Activated CD4-positive, alpha-beta T cell treated with anti-CD3 and anti-CD28 coated beads, Interleukin-2, amount 10 ng/mL, durations not matched to agents 7 days and 5 days (primary cell): ENCODE measurements at regions not wholly inside any gene's neighbourhood (a gene's known extent, or its start where the extent isn't known, plus 50 kb on each side); places are given as distances from the start of the nearest gene placed in this dataset.
"Not testable (repeated sequence)": the region's sequence is repeated elsewhere in the genome, so short reads cannot be mapped to it uniquely, and the experiment has no call there.

Source experiments
- CTCF ChIA-PET: fragments of 350-600 bp; sonication (Branson Sonifier 250); formaldehyde crosslinking; loops from one replicate; lab custom pipeline; 2021; ENCODE audit warnings: antibody characterized with exemption; lab: Charles Lee
- POLR2A ChIA-PET: fragments of 350-600 bp; sonication (Branson Sonifier 250); formaldehyde crosslinking; loops from one replicate; lab custom pipeline; 2021; ENCODE audit warnings: antibody characterized with exemption; lab: Charles Lee
- DNase-seq: peaks from one replicate; pipeline ENCODE4 v3.0.0-alpha.2; 2020
- H3K27ac Mint-ChIP-seq: one replicate; pipeline ENCODE4 v1.8.0; 2021; ENCODE audit warnings: mild to moderate bottlenecking, moderate library complexity, mixed read lengths
- H3K27me3 Mint-ChIP-seq: one replicate; pipeline ENCODE4 v1.8.0; 2021; ENCODE audit warnings: mixed read lengths
- H3K36me3 Mint-ChIP-seq: one replicate; pipeline ENCODE4 v1.8.0; 2021; ENCODE audit warnings: low read depth, mixed read lengths
- H3K4me1 Mint-ChIP-seq: one replicate; pipeline ENCODE4 v1.8.0; 2021; ENCODE audit warnings: mixed read lengths
- H3K4me3 Mint-ChIP-seq: one replicate; pipeline ENCODE4 v1.8.0; 2021; ENCODE audit warnings: mild to moderate bottlenecking, moderate library complexity, mixed read lengths
- H3K9me3 Mint-ChIP-seq: one replicate; pipeline ENCODE4 v1.8.0; 2021; ENCODE audit warnings: mixed read lengths

DNA sequence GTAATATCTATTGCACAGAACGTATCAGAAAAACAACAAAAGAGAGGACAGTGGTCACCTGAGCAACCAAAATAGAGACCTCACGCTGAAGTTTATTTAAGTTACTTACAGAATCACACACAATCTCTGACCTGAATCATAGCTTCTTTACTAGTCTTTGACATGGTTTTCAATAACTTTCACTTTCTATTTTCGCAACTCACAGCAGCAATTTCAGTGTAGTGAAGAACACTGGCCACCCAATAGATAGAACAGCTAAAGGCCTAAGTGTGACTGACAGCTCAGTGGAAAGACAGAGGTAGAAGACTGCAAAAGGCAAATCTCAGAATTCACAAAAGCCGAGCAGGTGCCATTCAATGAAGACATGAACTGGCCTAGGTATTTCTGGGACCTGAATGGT is 435.6 kb upstream of the CHRM3 start:
- no peaks in the 10 kb centered on the region for H3K27me3 Mint-ChIP-seq
- CTCF ChIA-PET = no interaction called here
- no peak for DNase-seq

DNA sequence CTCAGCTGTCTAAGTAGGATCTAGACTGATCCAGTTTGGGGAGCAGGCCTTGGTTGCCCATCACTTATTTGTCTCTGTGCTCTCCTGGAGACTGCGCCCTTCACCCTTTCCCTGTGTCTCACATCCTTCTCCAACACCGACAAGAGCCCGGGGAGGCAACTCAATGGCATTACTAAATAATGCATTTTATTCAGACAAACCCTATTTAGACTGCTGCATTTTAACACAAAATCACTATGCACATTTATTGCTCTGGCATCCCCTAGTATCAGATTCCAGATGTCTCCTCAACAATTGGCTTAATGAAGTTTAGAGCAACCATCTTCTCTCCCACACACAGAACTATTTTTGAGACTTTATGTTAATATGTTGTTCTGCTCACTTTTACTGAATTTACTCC is 436.4 kb upstream of the CHRM3 start:
- H3K4me3 Mint-ChIP-seq = no peak overlapping the region
- ChIA-PET CTCF (no interaction called here), POLR2A (no interaction called here)
- no peak overlapping the region for H3K27ac Mint-ChIP-seq
- no peaks in the 10 kb centered on the region for H3K36me3 Mint-ChIP-seq
- H3K9me3 Mint-ChIP-seq = no peaks in the 10 kb centered on the region
- H3K4me1 Mint-ChIP-seq = peaks cover 4% of the 10 kb centered on the region
- no peak for DNase-seq
- H3K27me3 Mint-ChIP-seq = no peaks in the 10 kb centered on the region

More for the DNA sequence above, 435.6 kb upstream of the CHRM3 start:
- no peak overlapping the region for H3K4me3 Mint-ChIP-seq
- POLR2A ChIA-PET = no interaction called here
- H3K9me3 Mint-ChIP-seq = no peaks in the 10 kb centered on the region
- H3K27ac Mint-ChIP-seq = no peak overlapping the region
- H3K36me3 Mint-ChIP-seq = no peaks in the 10 kb centered on the region
- H3K4me1 Mint-ChIP-seq = peaks cover 4% of the 10 kb centered on the region

DNA sequence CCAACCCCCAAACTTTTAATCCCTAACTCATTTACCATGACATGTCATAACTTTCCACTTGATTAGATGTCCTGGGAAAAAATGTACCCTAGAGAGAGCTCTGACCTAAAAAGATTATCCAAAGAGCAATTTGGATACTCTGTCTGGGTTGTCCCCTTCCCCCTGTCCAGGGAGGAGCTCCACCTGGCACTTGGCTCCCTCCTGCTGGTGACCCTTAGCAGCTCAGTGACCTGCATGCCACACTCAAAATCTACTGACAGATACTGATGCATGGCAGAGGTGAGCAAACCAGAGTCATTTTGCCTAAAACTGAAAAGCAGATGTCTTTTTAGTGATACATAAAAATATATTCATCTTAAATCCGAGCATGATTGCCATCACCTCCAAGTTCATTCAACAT is 442.3 kb upstream of the CHRM3 start:
- Mint-ChIP-seq H3K4me3 (no peak overlapping the region), H3K27me3 (no peaks in the 10 kb centered on the region), H3K27ac (no peak overlapping the region), H3K9me3 (peaks cover 4% of the 10 kb centered on the region), H3K4me1 (no peaks in the 10 kb centered on the region), H3K36me3 (no peaks in the 10 kb centered on the region)
- no peak for DNase-seq
- ChIA-PET POLR2A (no interaction called here), CTCF (interaction anchor here (0.6 kb wide), 1 partner anchor 32 kb away, joined by 4 read pairs; no protein-coding TSS in a partner anchor)

DNA sequence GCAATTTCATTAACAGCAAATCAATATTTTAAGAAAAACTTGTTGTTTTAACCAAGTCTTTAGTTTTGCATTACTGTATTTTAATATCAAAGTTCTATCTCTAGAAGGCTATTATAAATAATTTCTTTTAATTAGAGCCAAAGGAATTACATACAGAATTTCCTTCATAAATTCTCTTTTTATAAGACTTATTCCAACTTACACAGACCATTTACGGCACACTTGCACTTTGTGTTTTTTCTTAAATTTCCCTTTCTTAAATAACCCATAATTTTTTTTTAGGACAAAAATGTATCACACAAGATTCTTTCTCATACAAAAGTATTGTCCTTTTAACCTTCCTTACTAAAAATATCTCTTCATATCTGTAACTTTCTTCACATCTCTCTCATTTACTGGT is 458.5 kb upstream of the CHRM3 start:
- H3K4me3 Mint-ChIP-seq = no peak overlapping the region
- POLR2A ChIA-PET = no interaction called here
- H3K36me3 Mint-ChIP-seq = no peaks in the 10 kb centered on the region
- H3K27me3 Mint-ChIP-seq = no peaks in the 10 kb centered on the region
- peaks cover 2% of the 10 kb centered on the region for H3K9me3 Mint-ChIP-seq
- H3K27ac Mint-ChIP-seq = no peak overlapping the region
- H3K4me1 Mint-ChIP-seq = no peaks in the 10 kb centered on the region
- DNase-seq = no peak
- CTCF ChIA-PET = no interaction called here

DNA sequence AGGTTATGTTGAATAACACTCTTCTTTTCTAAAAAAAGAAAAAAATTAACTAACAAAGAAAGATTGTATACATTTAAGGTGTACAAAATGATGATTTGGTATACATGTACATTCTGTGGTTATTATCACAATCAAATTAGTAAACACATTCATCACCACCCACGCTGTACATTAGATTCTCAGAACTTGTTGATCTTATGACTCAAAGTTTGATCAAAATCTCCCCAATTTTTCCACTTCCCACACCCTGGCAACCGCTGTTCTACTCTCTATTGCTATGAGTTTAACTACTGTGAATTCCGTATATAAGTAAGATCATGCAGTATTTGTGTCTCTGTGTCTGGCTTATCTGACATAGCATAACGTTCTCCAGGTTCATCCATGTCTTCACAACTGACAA is 469.5 kb upstream of the CHRM3 start:
- no peaks in the 10 kb centered on the region for H3K27me3 Mint-ChIP-seq
- H3K4me3 Mint-ChIP-seq = no peak overlapping the region
- H3K4me1 Mint-ChIP-seq = no peaks in the 10 kb centered on the region
- no peaks in the 10 kb centered on the region for H3K36me3 Mint-ChIP-seq
- no peak for DNase-seq
- H3K9me3 Mint-ChIP-seq = no peaks in the 10 kb centered on the region
- CTCF ChIA-PET = no interaction called here
- no peak overlapping the region for H3K27ac Mint-ChIP-seq
- POLR2A ChIA-PET = no interaction called here

DNA sequence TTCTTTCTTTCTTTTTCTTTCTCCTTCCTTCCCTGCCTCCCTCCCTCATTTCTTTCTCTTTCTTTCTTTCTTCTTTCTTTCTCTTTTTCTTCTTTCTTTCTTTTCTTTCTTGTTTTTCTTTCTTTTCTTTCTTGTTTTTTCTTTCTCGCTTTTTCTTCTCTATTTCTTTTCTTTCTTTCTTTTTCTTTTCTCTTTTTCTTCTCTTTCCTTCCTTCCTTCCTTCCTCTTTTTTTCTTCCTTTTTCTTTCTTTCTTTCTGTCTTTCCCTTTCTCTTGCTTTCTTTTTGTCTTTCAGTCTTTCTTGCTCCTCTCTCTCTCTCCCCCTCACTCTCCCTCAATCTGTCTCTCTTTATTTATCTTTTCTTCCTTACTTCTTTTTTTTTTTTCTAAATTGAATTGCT is 472.0 kb upstream of the CHRM3 start:
- Mint-ChIP-seq H3K4me3 (no peak overlapping the region), H3K4me1 (no peaks in the 10 kb centered on the region), H3K36me3 (no peaks in the 10 kb centered on the region), H3K27ac (no peak overlapping the region), H3K27me3 (no peaks in the 10 kb centered on the region), H3K9me3 (peaks cover 3% of the 10 kb centered on the region)
- no peak for DNase-seq
- ChIA-PET CTCF (no interaction called here), POLR2A (no interaction called here)

DNA sequence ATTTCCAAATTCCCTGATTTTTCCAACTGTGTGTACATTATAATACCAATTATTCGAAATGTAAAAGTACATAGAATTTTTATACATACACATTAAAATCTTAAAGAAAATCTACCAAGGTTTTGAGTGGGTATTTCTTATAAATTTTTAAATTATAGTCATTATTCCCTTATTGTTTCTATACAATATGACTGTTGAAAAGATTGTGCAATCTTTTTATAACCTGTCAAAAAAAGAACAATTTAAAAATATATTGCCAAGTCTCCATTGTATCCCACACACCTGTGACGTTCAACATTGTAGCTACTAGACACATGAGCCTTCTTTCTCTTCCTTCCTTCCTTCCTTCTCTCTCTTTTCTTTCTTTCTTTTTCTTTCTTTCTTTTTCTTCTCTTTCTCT is 473.2 kb upstream of the CHRM3 start:
- H3K27ac Mint-ChIP-seq = no peak overlapping the region
- H3K27me3 Mint-ChIP-seq = no peaks in the 10 kb centered on the region
- H3K9me3 Mint-ChIP-seq = peaks cover 3% of the 10 kb centered on the region
- no peaks in the 10 kb centered on the region for H3K4me1 Mint-ChIP-seq
- no peak for DNase-seq
- H3K4me3 Mint-ChIP-seq = no peak overlapping the region
- ChIA-PET POLR2A (no interaction called here), CTCF (no interaction called here)
- no peaks in the 10 kb centered on the region for H3K36me3 Mint-ChIP-seq

DNA sequence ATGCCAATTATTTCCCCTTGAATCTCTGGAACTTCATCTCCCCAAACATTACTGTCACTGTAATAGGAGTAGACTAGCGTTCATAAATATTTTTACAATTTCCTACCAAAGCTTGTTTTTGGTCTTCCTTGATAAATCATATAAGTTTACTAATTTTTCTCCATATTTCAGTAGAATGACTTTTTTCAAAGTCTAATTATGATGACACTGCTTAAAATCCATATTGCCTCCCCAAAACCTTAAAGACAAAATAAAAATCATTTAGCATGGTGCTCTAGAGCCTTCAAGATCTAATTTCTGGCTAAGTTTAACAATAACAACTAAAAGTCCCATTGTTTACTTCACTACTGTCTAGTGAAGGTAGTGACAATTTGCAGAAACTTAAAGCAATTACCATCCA is 474.2 kb upstream of the CHRM3 start:
- POLR2A ChIA-PET = no interaction called here
- Mint-ChIP-seq H3K27me3 (no peaks in the 10 kb centered on the region), H3K4me3 (no peak overlapping the region), H3K9me3 (peaks cover 3% of the 10 kb centered on the region), H3K27ac (no peak overlapping the region), H3K36me3 (no peaks in the 10 kb centered on the region), H3K4me1 (no peaks in the 10 kb centered on the region)
- CTCF ChIA-PET = no interaction called here
- no peak for DNase-seq

DNA sequence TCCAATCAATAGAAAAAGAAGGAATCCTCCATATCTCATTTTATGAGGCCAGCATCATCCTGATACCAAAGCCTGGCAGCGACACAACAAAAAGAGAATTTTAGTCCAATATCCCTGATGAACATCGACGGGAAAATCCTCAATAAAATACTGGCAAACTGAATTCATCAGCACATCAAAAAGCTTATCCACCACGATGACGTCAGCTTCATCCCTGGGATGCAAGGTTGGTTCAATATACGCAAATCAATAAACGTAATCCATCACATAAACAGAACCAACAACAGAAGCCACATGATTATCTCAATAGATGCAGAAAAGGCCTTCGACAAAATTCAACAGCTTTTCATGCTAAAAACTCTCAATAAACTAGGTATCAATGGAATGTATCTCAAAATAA is 483.6 kb upstream of the CHRM3 start:
- H3K4me3 Mint-ChIP-seq, DNase-seq, H3K27ac Mint-ChIP-seq, POLR2A ChIA-PET, CTCF ChIA-PET, H3K27me3 Mint-ChIP-seq, H3K36me3 Mint-ChIP-seq, H3K4me1 Mint-ChIP-seq: not testable (repeated sequence)
- peaks cover 20% of the 10 kb centered on the region for H3K9me3 Mint-ChIP-seq

DNA sequence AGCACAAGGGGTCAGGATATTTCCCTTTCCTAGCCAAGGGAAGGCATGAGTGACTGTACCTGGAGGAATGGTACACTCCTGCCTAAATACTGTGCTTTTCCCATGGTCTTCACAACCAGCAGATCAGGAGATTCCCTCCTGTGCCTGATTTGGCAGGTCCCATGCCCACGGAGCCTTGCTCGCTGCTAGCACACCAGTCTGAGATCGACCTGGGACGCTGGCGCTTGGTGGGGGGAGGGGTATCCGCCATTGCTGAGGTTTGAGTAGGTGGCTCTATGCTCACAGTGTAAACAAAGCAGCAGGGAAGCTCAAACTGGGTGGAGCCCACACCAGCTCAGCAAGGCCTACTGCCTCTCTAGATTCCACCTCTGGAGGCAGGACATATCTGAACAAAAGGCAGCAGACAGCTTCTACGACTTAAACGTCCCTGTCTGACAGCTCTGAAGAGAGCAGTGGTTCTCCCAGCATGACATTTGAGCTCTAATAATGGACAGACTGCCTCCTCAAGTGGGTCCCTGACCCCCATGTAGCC is 486.0 kb upstream of the CHRM3 start:
- no peaks in the 10 kb centered on the region for H3K27me3 Mint-ChIP-seq
- peaks cover 17% of the 10 kb centered on the region for H3K9me3 Mint-ChIP-seq
- H3K36me3 Mint-ChIP-seq = no peaks in the 10 kb centered on the region
- no peak overlapping the region for H3K4me3 Mint-ChIP-seq
- no peak overlapping the region for H3K27ac Mint-ChIP-seq
- ChIA-PET POLR2A (no interaction called here), CTCF (no interaction called here)
- no peaks in the 10 kb centered on the region for H3K4me1 Mint-ChIP-seq
- DNase-seq = no peak

DNA sequence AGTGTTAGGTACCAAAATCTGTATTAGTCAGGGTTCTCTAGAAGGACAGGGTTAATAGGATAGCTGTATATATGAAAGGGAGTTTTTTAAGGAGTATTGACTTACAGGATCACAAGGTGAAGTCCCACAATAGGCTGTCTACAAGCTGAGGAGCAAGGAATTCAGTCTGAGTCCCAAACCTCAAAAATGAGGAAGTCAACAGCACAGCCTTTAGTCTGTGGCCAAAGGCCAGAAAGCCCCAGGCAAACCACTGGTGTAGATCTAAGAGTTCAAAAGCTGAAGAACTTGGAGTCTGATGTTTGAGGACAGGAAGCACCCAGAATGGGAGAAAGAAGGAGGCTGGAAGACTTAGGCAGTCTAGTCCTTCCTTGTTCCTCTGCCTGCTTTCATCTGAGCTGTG is 487.5 kb upstream of the CHRM3 start:
- no peaks in the 10 kb centered on the region for H3K27me3 Mint-ChIP-seq
- DNase-seq = no peak
- no peaks in the 10 kb centered on the region for H3K36me3 Mint-ChIP-seq
- POLR2A ChIA-PET = no interaction called here
- CTCF ChIA-PET = no interaction called here
- peaks cover 14% of the 10 kb centered on the region for H3K9me3 Mint-ChIP-seq
- H3K27ac Mint-ChIP-seq = no peak overlapping the region
- no peak overlapping the region for H3K4me3 Mint-ChIP-seq
- no peaks in the 10 kb centered on the region for H3K4me1 Mint-ChIP-seq

DNA sequence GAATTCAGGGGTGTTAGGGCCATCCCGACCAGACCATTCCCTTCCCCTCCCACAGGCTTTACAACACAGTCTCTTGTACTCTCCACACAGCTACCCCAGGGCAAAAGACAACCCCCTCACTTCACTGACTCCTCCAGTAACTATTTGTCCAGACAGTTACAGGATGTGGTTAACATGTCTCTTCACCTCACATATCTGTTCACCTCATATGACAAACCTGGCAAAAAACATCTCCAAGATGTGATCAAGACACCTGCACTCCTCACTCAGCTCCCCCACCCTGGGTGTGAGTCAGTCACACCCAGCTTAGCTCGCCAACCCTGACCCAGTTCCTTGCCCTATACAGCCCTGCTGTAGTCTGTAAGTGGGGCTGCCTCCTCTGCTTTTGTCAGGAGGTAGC is 490.5 kb upstream of the CHRM3 start:
- H3K4me3 Mint-ChIP-seq = no peak overlapping the region

DNA sequence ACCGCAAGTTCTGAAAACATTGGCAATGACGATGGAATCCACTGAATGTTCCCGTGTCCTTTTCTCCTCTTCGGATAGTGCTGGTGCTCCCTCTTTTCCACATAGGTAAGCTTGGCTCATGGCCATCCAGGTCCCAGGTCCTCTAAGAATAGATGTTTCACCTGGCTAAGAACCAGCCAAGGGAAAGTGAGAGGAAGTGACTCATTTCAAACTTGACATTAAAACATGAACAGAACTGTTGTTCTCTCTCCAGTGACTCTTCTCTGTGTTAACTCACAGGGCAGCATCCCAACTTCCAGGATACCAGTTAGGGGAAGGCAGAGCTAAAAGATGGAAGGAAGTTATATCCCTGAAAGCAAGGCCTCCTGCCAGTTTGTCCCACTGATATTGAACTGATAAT is 493.8 kb upstream of the CHRM3 start:
- POLR2A ChIA-PET = no interaction called here
- Mint-ChIP-seq H3K9me3 (peaks cover 6% of the 10 kb centered on the region), H3K4me3 (no peak overlapping the region), H3K27ac (no peak overlapping the region), H3K27me3 (no peaks in the 10 kb centered on the region), H3K36me3 (no peaks in the 10 kb centered on the region), H3K4me1 (no peaks in the 10 kb centered on the region)
- DNase-seq = no peak
- CTCF ChIA-PET = no interaction called here

More for the DNA sequence above, 490.5 kb upstream of the CHRM3 start:
- no peaks in the 10 kb centered on the region for H3K36me3 Mint-ChIP-seq
- no peaks in the 10 kb centered on the region for H3K4me1 Mint-ChIP-seq
- CTCF ChIA-PET = interaction anchor here (0.6 kb wide), 1 partner anchor 127 kb away, joined by 4 read pairs; no protein-coding TSS in a partner anchor
- H3K9me3 Mint-ChIP-seq = peaks cover 10% of the 10 kb centered on the region
- no peaks in the 10 kb centered on the region for H3K27me3 Mint-ChIP-seq
- DNase-seq = no peak
- POLR2A ChIA-PET = no interaction called here
- no peak overlapping the region for H3K27ac Mint-ChIP-seq

DNA sequence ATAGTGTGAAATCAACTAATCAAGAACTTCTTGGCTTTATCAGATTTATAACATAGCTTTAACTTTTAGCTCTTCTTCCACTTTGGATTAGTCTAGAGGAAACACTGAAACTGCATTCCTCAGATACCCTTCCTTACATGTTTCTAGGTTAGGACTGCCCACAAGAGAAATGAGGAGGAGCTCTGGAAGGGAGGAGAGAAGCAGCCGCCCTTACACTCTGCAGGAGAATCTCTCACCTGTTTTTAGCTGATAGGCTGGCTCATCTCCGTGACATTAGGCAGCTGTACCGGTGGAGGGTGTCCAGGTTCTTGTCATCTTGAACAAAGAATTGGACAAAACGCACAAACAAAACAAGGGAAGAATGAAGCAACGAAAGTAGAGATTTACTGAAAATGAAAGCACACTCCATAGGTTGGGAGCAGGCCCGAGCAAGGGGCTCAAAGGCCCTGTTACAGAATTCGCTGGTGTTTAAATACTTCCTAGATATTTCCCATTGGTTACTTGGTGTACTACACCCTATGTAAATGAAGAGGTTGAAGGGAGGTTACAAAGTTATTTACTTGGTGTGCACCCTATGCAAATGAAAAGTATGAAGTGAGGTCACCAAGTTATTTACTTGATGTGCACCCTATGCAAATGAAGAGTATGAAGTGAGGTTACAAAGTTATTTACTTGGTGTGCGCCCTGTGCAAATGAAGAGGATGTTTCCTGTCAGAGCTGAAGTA is 524.9 kb upstream of the CHRM3 start:
- Mint-ChIP-seq H3K4me3 (no peak overlapping the region), H3K27ac (no peak overlapping the region), H3K36me3 (no peaks in the 10 kb centered on the region), H3K4me1 (no peaks in the 10 kb centered on the region), H3K27me3 (no peaks in the 10 kb centered on the region), H3K9me3 (peaks cover 4% of the 10 kb centered on the region)
- ChIA-PET CTCF (no interaction called here), POLR2A (no interaction called here)
- DNase-seq = no peak
